ENCODE measurements at regions not wholly inside any gene's neighbourhood (a gene's known extent, or its start where the extent isn't known, plus 50 kb on each side); places are given as distances from the start of the nearest gene placed in this dataset.
"Not testable (repeated sequence)": the region's sequence is repeated elsewhere in the genome, so short reads cannot be mapped to it uniquely, and the experiment has no call there.

DNA sequence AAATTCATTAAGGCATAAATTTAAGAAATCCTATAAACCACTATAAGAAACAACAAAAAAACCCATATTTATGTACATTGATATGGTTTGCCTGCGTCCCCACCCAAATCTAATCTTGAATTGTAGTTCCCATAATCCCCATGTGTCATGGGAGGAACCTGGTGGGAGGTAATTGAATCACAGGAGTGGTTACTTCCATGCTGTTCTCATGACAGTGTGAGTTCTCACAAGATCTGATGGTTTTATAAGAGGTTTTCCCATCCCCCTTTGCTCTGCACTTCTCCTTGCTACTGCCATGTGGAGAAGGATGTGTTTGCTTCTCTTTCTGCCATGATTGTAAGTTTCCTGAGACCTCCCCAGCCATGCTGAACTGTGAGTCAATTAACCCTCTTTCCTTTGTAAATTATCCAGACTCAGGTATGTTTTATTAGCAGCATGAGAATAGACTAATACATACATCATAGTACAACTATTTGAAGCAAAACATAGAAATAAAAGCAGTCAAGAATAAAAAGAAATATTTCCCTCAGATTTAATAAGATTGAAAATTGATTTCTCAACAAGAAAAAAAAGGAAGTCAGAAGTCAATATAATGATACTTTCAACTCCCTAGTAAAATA, 209.0 kb upstream of the GPC6 start:
- DNase-seq = no peak

DNA sequence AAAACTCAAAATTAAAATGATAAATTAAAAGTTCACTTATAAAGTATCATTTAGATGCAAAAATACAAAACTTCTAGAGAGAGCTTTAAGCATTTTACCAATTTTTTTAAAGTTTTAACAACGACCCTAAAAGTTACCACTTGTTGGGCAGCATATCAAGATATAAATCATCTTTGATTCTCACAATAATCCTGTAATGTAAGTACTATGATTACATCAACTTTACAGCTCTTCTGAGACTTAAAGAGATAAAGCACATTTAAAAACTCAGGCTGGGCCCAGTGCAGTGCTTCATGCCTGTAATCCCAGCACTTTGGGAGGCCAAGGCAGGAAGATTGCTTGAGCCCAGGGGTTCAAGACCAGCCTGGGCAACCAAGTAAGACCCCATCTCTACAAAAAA, 202.7 kb upstream of the GPC6 start:
- no peak for DNase-seq

DNA sequence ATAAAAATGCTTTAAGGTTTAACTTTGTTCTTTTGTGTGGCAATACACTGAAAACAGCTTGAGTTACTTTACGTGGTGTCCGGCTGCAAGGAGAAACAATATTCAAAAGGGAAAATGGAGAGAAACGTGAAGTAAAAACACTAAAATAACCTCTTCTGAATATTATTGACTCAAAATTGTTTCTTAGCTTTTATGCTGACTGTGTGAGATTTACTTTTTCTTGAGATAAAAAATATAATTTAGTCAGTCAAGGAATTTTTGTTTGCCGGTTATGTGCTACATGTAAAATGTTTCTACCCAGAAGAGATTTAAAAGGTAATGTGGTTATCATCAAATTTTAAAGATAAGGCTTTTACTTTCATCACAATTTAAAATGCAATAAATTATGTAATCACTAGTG, 200.6 kb upstream of the GPC6 start:
- DNase-seq = no peak

DNA sequence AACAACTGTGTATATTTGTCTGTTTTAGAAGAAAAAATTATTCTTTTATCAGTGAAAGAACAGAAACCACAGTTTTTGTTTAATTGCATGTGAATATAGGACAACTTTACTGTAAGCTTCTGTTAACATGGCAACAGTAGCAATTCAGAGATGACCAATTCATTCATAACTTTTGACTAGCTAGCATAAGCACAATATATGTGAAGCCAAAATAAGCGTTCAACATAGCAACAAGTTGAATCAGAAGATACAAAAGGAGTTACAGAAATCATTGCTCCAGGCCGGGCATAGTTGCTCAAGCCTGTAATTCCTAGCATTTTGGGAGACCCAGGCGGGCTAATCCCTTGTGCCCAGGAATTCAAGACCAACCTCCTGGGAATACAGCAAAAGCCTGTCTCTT, 197.1 kb upstream of the GPC6 start:
- DNase-seq = no peak

DNA sequence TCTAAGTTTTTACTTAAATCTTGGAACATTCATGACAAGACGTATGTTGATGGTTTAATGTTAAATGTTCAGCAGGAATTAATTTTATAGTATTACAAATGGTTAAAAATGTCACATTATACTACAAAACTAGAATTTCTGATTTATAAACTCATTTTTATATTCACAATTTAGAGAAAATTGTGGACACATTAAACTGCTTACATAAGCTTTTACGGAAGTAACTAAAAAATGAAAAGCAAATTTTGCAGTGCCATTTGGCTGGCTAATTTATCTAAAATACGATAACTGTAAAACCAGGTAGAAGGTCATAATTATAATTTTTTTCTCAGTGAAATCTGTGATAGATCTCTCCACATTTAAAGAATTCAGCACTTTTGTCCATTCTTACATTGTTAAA, 190.2 kb upstream of the GPC6 start:
- DNase-seq = no peak

DNA sequence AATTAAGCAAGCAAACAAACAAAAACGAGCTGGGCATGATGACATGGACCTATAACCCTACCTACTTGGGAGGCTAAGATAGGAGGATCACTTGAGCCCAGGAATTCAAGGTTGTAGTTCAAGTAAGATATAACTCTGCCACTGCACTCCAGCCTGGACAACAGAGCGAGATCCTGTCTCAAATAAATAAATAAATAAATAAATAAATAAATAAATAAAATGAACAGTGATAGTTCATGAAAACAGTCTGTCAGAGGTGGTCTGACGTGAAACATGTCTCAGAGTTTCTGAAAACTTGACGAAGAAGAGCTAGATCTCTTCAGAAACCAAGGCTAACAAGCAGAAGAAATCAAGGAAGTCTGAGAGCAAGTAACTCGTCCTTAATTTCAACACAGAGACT, 188.8 kb upstream of the GPC6 start:
- no peak for DNase-seq

DNA sequence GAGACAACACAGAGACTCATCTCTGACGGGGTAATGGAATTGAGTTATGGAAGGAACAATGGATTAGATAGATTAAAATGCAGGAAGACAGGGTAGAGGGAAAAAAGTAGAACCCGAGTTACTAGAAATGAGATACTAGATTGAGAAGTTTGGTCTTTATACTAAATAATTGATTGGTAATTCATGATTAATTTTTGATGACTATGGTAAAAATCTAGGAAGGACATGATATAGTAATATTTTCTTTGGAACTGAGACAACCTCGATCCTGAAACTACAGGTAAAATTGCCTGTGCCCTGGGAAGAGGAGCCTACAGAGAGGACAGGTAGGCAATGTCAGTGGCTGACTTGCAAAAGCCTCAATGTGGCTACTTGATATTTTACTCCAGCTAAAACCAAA, 188.4 kb upstream of the GPC6 start:
- DNase-seq = no peak

DNA sequence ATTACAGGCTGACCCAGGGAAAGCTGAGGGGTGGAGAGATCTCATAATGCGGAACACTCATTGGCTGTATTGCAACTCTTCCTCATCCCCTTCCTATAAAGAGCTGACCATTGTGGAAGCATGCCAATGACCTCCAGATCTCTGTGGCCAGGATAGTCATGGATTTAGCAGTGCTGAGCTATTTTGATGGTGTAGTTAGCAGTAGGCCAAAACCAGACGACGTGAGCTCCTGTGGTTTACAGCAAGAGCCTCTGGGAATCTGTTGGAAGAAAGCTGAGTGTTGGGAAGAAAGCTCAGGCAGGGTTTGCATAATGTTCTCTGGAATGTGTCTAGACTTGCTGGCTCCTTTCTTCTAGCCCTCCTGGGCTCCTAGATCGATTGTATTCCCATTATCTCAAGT, 187.5 kb upstream of the GPC6 start:
- no peak for DNase-seq

DNA sequence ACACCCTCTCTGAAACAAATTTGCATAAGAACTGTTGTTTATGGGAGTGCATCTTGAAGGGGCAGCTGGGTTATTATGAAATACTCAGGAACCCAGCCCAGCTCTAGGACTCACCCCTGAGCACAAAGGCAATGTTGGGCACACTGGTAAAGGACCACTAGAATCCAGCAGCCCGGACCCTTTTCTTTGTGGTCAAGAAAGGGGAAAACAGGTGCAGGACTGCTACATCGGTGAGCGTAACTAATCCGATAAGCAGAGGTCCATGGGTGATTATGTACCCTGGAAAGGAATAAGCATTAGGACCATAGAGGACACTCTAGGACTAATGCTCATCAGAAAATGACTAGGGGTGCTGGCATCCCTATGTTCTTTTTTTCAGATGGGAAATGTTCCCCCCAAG, 185.0 kb upstream of the GPC6 start:
- DNase-seq = not testable (repeated sequence)

DNA sequence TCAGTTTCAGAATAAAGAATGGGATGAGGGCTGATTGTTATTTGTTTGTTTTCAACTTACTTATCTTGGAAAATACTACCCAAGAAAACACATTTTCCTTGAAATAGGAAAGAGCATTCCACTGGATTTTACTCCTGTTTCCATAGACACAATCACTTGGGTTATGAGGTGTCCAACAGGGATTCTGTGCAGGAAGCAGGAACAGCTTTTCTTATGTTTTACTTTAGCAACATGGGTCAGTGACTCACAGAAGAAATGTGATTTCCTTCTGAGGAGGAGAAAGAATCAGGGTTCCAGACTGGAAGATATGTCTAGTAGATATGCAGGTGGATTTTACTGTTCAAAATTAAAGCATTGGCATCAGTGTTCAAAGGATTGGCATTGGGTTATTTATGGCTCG, 180.8 kb upstream of the GPC6 start:
- no peak for DNase-seq

DNA sequence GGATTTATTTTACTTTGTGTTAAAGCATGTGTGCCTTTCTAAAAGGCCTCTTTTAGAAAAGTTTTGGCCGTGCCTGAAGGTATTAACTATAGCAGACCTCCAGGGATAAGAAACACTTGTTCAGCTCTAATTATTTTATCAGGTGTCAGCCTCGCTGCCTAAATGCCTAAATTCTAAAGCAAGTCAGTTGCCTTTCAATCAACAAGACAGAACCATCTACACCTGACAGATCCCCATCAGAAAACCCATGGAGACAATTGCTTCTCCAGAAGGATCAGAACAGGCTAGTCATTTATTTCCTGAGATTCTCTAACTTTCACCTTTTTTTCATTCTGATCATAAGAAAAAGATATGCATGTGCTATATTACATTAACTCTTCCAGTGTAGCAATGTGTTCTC, 171.4 kb upstream of the GPC6 start:
- no peak for DNase-seq

DNA sequence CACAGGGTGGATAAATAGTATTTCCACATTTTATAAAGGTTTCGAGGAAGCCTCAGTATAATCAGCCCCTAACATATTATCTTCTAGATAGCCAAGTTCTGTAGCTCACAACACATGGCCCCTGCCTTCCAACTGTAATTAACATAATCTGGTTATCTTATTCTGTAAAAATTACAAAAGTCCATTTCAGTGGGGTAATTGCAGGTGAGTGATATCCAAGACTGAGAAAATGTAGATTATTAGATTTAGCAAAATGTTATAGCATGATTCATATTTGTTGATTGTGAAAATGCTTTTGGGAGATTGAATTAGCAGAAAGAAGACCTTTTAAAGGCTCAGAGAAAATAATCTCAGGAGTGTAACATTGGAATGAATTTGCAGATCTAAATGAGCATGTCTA, 168.3 kb upstream of the GPC6 start:
- no peak for DNase-seq

DNA sequence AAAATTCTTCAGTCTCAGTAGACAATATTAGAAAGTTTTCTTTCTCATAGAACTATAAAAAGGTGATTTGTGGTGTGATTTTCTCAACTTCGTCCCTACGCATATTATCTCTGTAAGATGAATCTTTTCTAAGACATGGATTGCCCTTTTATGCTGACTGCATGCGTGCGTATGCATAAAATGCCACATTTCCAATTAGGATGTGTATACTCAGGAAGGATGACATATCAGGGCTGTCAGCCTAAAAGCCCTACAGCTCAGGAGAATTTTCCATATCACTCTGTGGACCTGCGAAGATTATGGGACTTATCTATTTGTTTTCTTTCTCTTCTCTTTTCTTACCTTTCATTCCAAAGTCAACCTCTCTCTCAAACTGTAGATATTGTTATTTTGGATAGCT, 166.5 kb upstream of the GPC6 start:
- DNase-seq = no peak

DNA sequence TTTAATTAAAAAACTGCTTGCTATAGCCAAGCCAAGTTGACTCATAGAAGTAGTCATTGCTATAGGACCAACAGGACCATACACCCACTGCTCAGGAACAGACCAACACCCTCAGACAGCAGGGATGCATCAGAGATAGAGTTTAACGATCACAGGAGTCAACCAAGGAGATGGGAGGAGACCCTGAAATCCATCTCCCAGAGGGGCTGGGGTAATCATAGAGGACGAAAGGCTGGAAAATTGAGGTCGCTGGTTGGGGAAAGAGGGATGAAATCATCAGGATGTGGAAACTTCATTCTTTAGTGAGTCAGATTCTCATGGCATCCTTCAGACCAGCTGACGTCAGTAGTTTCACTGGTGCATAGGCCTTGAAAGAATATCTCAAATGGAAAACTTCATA, 160.4 kb upstream of the GPC6 start:
- DNase-seq = no peak

DNA sequence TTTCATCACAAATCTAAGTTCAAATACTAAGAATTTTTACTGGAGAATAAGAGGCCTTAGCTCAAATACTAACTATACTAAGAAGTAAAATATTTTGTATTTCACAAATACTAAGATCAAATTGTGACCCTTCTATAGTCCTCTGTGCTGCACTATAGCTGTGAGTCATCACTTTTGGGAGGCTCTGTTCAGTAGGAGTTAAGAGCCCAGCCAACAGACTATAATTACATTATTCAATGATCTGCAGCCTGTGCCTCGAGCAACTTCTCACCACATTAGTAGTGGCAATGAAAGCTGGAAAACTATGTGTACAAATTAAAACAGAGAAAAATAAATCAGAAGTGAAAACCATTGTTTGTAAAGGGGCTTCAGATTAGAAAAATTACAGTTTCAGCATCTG, 147.3 kb upstream of the GPC6 start:
- DNase-seq = no peak

DNA sequence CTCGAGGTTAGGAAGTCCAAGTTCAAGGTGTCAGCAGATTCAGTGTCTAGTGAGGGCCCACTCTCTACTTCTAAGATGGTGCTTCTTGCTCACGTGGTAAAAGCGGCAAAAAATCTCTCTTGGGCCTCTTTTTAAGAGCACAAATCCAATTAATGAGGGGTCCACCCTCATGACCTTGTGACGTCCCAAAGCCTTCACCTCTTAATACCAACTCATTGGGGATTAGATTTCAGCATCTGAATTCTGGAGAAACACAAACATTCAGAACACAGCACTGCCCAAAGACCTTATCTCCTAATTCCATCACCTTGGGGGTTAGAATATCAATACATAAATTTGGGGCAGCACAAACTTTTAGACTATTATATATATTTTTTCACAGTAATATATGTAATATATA, 146.4 kb upstream of the GPC6 start:
- DNase-seq = no peak

DNA sequence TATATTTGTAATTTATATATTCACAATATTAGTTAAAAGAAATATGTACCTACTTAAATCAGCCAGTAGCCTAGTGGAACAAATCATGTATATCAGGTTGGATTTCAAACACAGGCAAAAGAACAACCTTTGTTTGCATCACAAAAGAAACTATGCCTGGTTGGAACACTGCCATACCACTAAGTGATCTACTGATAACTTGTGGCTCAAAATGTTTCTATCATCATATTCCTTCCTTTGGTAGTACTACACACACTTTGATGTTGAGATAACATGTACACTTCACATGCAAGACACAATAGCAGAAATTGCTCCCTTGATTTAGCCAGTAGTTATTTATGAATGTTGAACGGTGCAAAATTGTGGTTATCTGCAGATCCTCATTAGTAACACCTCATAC, 146.0 kb upstream of the GPC6 start:
- no peak for DNase-seq

DNA sequence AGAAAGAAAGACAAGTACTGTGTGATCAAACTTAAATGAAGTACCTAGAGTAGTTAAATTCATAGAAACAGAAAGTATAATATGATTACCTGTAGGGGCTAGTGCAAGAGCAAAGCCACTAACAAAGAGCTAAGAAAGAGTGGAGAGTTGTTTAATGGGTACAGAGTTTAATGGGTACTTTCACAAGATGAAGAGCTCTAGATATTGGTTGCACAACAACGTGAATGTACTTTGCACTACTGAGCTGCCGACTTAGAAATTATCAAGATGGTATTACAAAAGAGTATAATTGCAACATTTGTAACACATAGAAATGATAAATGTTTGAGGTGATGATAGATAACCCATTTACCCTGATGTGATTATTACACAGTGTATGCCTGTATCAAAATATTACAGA, 140.3 kb upstream of the GPC6 start:
- no peak for DNase-seq

DNA sequence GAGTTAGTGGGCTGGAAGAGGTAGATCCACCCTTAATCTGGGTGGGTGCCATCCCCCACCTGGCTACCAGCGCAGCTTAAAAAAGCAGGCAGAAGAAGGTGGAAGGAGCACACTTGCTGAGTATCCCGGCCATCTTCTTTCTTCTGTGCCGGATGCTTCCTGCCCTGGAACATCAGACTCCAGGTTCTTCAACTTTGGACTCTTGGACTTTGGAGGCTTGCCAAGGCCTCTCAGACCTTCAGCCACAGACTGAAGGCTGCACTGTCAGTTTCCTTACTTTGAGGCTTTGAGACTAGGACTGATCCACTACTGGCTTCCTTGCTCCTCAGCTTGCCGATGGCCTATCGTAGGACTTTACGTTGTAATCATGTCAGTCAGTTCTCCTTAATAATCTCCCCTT, 127.6 kb upstream of the GPC6 start:
- DNase-seq = no peak

DNA sequence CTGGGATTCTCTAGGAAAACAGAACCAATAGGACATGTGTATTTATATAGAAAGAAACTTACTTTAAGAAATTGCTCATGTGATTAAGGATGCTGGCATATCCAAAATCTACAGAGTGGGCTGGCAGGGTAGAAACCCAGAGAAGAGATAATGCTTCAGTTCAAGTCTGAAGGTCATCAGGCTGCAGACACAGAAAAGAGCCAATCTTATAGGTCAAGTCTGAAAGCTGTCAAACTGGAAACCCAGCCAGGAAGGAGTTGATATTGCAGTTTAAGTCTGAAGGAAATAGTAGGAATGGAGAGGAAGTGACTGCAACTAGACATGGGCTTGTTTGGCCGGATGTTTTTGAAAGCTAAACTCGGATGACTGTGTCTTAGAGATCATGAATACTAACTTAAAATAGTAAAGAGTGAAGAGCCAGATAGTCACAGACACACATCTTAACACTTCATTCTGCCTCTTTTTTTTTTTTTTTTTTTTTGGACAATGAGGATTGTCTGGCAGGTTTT, 125.3 kb upstream of the GPC6 start:
- DNase-seq = no peak

DNA sequence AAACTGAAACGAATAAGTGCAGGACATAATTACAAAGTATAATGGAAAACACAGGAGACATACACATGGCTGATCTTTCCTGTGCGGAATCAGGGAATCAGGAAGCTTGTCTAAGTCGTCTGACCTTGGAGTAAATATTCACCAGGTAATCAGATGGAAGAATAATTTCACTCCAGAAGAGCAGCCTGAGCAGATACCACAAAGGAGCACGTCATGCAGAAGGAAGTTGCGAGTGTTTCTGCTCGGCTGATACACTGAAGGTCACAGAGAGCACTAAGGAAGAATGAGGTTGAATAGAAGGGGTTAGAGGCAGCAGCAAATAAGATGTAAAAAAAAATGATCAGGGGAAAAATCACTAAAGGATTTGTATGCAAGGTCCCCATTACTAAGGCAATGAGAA, 122.3 kb upstream of the GPC6 start:
- DNase-seq = no peak

DNA sequence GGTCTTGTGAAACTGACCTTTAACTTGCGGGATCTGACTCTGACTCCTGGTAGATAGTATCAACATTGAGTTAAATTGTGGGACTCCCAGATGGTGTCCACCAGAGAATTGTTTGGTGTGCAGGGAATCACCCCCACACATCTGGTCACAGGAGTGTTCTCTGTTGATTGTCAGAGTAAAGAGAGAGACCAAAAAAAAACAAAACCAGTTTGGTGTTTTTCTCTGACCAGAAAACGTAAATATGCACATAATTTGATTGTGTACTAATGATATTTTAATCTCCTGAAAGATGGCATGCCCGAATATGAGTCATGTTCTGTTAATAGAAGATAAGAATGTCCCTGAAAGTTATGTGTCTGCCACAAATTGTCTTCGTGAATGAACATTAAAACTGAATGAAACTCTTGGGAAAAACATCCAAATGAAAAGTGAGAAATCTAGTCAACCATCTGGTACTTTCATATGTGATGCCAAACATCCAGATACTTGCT, 118.5 kb upstream of the GPC6 start:
- no peak for DNase-seq

DNA sequence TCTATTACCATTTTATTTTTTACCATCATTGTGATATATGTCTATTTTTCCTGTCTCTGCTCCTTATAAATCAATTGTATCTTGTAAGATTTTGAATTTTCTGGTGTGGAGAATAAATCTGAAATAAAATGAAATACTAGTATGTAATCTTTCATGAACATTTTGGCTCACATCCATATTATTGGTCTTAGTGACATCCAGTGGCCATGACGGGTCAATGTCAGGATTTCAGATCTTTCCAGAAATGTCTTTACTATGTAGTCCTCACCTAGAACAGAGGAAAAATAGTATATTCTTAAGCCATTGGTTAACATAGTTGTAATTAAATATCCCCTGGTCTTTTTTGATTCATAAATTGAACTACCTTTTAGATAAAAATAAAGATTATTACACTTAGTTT, 109.8 kb upstream of the GPC6 start:
- DNase-seq = no peak

DNA sequence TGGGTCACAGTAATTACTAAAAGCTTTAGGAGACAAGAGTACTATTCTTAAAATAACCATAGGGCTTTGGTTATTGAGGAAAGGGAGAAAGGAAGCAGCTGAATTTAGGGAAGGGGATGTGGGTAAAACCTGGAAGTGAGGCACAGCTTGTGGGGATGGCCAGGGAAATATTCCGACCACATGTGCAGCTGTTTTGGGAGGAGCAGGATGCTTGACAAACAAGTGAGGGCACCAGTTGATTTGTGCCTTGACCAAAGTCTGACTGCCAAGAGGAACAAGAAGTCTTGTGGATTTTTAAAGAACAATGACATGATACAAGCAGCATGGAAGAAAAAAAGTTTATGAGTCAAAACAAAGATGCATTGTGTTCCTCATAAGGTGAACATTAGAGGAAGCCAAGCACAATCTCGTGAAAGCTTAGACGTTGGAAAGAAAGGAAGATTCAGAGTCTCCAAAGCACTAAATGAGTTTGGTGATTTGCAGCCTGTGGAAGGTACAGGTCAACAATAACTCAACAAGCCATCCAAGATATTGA, 108.5 kb upstream of the GPC6 start:
- no peak for DNase-seq

DNA sequence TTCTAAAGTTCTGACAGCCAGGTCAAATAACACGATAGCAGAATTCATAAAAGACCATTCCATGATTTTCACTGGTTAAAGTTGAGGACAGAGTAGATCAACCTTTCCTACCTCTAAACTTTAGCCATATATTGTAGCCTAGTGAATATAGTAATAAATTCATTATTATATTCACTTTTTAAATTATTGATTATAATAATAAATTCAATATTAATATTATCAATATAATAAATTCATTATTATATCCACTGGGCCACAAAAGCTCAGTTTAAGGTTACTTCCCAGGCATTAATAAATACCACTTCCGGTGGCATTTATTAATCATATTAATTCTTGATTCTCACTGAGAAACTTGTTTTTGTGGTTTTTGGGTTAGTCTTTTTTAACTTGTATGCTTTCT, 85.7 kb upstream of the GPC6 start:
- DNase-seq = no peak

Measured in activated gamma-delta T cell (primary cell).